IPS-15b (cell line): ENCODE measurements at regions not wholly inside any gene's neighbourhood (a gene's known extent, or its start where the extent isn't known, plus 50 kb on each side); places are given as distances from the start of the nearest gene placed in this dataset.
"Not testable (repeated sequence)": the region's sequence is repeated elsewhere in the genome, so short reads cannot be mapped to it uniquely, and the experiment has no call there.

Source experiments
- H3K27me3 ChIP-seq: one replicate; pipeline ENCODE4 v1.6.1; 2013; ENCODE audit warnings: low read length; ENCODE audit not compliant: control insufficient read depth, insufficient read depth
- H3K36me3 ChIP-seq: one replicate; pipeline ENCODE4 v1.6.1; 2013; ENCODE audit warnings: low read length; ENCODE audit not compliant: control insufficient read depth, insufficient read depth
- H3K4me1 ChIP-seq: one replicate; pipeline ENCODE4 v1.6.1; 2013; ENCODE audit warnings: mild to moderate bottlenecking, low read length; ENCODE audit not compliant: control insufficient read depth, insufficient read depth
- H3K4me3 ChIP-seq: one replicate; pipeline ENCODE4 v1.5.1; 2013; ENCODE audit warnings: low read depth, low read length
- H3K9ac ChIP-seq: one replicate; pipeline ENCODE4 v1.6.1; 2013; ENCODE audit warnings: low read depth, mild to moderate bottlenecking, low read length
- H3K9me3 ChIP-seq: one replicate; pipeline ENCODE4 v1.6.1; 2013; ENCODE audit warnings: mild to moderate bottlenecking, low read length; ENCODE audit not compliant: control insufficient read depth, insufficient read depth

GRCh38 chr10:27388761-27389399, 115.2 kb upstream of the RAB18 start:
- H3K27me3 ChIP-seq = no peaks in the 10 kb centered on the region
- H3K36me3 ChIP-seq = no peaks in the 10 kb centered on the region
- H3K9ac ChIP-seq = no peak overlapping the region
- no peaks in the 10 kb centered on the region for H3K9me3 ChIP-seq
- no peak overlapping the region for H3K4me3 ChIP-seq
- no peaks in the 10 kb centered on the region for H3K4me1 ChIP-seq

- Histone ChIP-seq H3K9me3 (no peaks in the 10 kb centered on the region), H3K4me3 (no peak overlapping the region), H3K4me1 (no peaks in the 10 kb centered on the region)
Measured at GRCh38 chr10:27383595-27384542, 120.2 kb upstream of the RAB18 start.

GRCh38 chr10:27382176-27382575, 121.9 kb upstream of the RAB18 start:
- Histone ChIP-seq H3K36me3 (no peaks in the 10 kb centered on the region), H3K4me3 (no peak overlapping the region), H3K4me1 (no peaks in the 10 kb centered on the region), H3K9ac (no peak overlapping the region), H3K9me3 (no peaks in the 10 kb centered on the region), H3K27me3 (no peaks in the 10 kb centered on the region)

More at GRCh38 chr10:27383595-27384542, 120.2 kb upstream of the RAB18 start:
- no peaks in the 10 kb centered on the region for H3K27me3 ChIP-seq
- H3K9ac ChIP-seq = no peak overlapping the region
- no peaks in the 10 kb centered on the region for H3K36me3 ChIP-seq

GRCh38 chr10:27380929-27381358, 123.2 kb upstream of the RAB18 start:
- H3K9ac ChIP-seq = no peak overlapping the region
- H3K27me3 ChIP-seq = no peaks in the 10 kb centered on the region
- H3K9me3 ChIP-seq = no peaks in the 10 kb centered on the region
- H3K4me3 ChIP-seq = no peak overlapping the region
- H3K4me1 ChIP-seq = no peaks in the 10 kb centered on the region
- H3K36me3 ChIP-seq = no peaks in the 10 kb centered on the region

GRCh38 chr10:27379041-27379440, 125.1 kb upstream of the RAB18 start:
- not testable (repeated sequence) for H3K36me3 ChIP-seq, H3K4me1 ChIP-seq, H3K9ac ChIP-seq, H3K9me3 ChIP-seq, H3K4me3 ChIP-seq, H3K27me3 ChIP-seq

- no peaks in the 10 kb centered on the region for H3K36me3 ChIP-seq
- H3K27me3 ChIP-seq = no peaks in the 10 kb centered on the region
Measured at GRCh38 chr10:27373566-27374160, 130.4 kb upstream of the RAB18 start.

GRCh38 chr10:27372095-27372494, 131.5 kb upstream of the ACBD5 start:
- no peaks in the 10 kb centered on the region for H3K4me1 ChIP-seq
- H3K9ac ChIP-seq = no peak overlapping the region
- no peaks in the 10 kb centered on the region for H3K36me3 ChIP-seq
- H3K9me3 ChIP-seq = no peaks in the 10 kb centered on the region
- no peak overlapping the region for H3K4me3 ChIP-seq
- no peaks in the 10 kb centered on the region for H3K27me3 ChIP-seq

More at GRCh38 chr10:27373566-27374160, 130.4 kb upstream of the RAB18 start:
- H3K9me3 ChIP-seq = no peaks in the 10 kb centered on the region
- H3K4me1 ChIP-seq = no peaks in the 10 kb centered on the region
- no peak overlapping the region for H3K9ac ChIP-seq
- no peak overlapping the region for H3K4me3 ChIP-seq

- not testable (repeated sequence) for H3K9me3 ChIP-seq, H3K9ac ChIP-seq, H3K4me3 ChIP-seq, H3K4me1 ChIP-seq, H3K36me3 ChIP-seq, H3K27me3 ChIP-seq
Measured at GRCh38 chr10:27371375-27371774, 130.8 kb upstream of the ACBD5 start.

- no peaks in the 10 kb centered on the region for H3K36me3 ChIP-seq
- no peak overlapping the region for H3K4me3 ChIP-seq
- no peaks in the 10 kb centered on the region for H3K27me3 ChIP-seq
- no peaks in the 10 kb centered on the region for H3K4me1 ChIP-seq
- no peak overlapping the region for H3K9ac ChIP-seq
- no peaks in the 10 kb centered on the region for H3K9me3 ChIP-seq
Measured at GRCh38 chr10:27369880-27370279, 129.3 kb upstream of the ACBD5 start.

GRCh38 chr10:27368706-27369105, 128.1 kb upstream of the ACBD5 start:
- Histone ChIP-seq H3K27me3 (no peaks in the 10 kb centered on the region), H3K9ac (no peak overlapping the region), H3K4me3 (no peak overlapping the region), H3K36me3 (no peaks in the 10 kb centered on the region), H3K4me1 (no peaks in the 10 kb centered on the region), H3K9me3 (no peaks in the 10 kb centered on the region)

GRCh38 chr10:27366769-27367168, 126.2 kb upstream of the ACBD5 start:
- H3K4me3 ChIP-seq = no peak overlapping the region
- H3K9ac ChIP-seq = no peak overlapping the region
- H3K36me3 ChIP-seq = no peaks in the 10 kb centered on the region
- H3K27me3 ChIP-seq = no peaks in the 10 kb centered on the region
- no peaks in the 10 kb centered on the region for H3K4me1 ChIP-seq
- no peaks in the 10 kb centered on the region for H3K9me3 ChIP-seq
